Endodermal cell (in vitro differentiated cells): ENCODE measurements at regions not wholly inside any gene's neighbourhood (a gene's known extent, or its start where the extent isn't known, plus 50 kb on each side); places are given as distances from the start of the nearest gene placed in this dataset.

ENCODE experiments used
- DNase-seq: peaks from one replicate; pipeline ENCODE4 v3.0.0-alpha.2; 2017
- H3K27ac ChIP-seq: 2 replicates; pipeline ENCODE4 v1.5.1; 2013; ENCODE audit warnings: mild to moderate bottlenecking, low read depth, low read length, moderate library complexity
- H3K27me3 ChIP-seq: 2 replicates; pipeline ENCODE4 v1.6.1; 2013; ENCODE audit warnings: mild to moderate bottlenecking, low read length, moderate library complexity; ENCODE audit not compliant: insufficient read depth, control insufficient read depth, poor library complexity, severe bottlenecking
- H3K36me3 ChIP-seq: 2 replicates; pipeline ENCODE4 v1.7.0; 2013; ENCODE audit warnings: mild to moderate bottlenecking, low read length, moderate library complexity; ENCODE audit not compliant: control insufficient read depth, insufficient read depth
- H3K4me1 ChIP-seq: one replicate; pipeline ENCODE4 v1.7.0; 2013; ENCODE audit warnings: low read length; ENCODE audit not compliant: control insufficient read depth, insufficient read depth
- H3K4me3 ChIP-seq: 2 replicates; pipeline ENCODE4 v1.5.1; 2013; ENCODE audit warnings: mild to moderate bottlenecking, low read length, moderate library complexity
- H3K9ac ChIP-seq: 2 replicates; pipeline ENCODE4 v1.6.1; 2013; ENCODE audit warnings: mild to moderate bottlenecking, low read length, moderate library complexity; ENCODE audit not compliant: poor library complexity, severe bottlenecking; ENCODE audit errors: extremely low read depth
- H3K9me3 ChIP-seq: 2 replicates; pipeline ENCODE4 v1.6.1; 2013; ENCODE audit warnings: mild to moderate bottlenecking, low read length, moderate library complexity; ENCODE audit not compliant: control insufficient read depth
- H3K27ac Mint-ChIP-seq: 2 replicates; pipeline ENCODE4 v1.8.0; 2020; ENCODE audit warnings: mixed read lengths
- H3K27me3 Mint-ChIP-seq: 2 replicates; pipeline ENCODE4 v1.8.0; 2021; ENCODE audit warnings: mild to moderate bottlenecking, mixed read lengths; ENCODE audit not compliant: insufficient read depth
- H3K36me3 Mint-ChIP-seq: 2 replicates; pipeline ENCODE4 v1.8.0; 2020; ENCODE audit warnings: low read depth, mixed read lengths
- H3K4me1 Mint-ChIP-seq: 2 replicates; pipeline ENCODE4 v1.8.0; 2020; ENCODE audit warnings: mixed read lengths
- H3K4me3 Mint-ChIP-seq: 2 replicates; pipeline ENCODE4 v1.8.0; 2020; ENCODE audit warnings: mild to moderate bottlenecking, moderate library complexity, mixed read lengths
- H3K9me3 Mint-ChIP-seq: 2 replicates; pipeline ENCODE4 v1.8.0; 2020; ENCODE audit warnings: mild to moderate bottlenecking, mixed read lengths
- CTCF ChIP-seq: fragments of 200-600 bp; sonication (generic); conservative IDR thresholded peaks from 2 replicates; pipeline ENCODE4 v1.5.0; 2021; ENCODE audit warnings: antibody characterized with exemption, mild to moderate bottlenecking
- WGBS, 2 experiments: methylation state at CpG; one replicate each; pipeline versions ENCODE4 v1.1.5 to v1.1.7; 2013; ENCODE audit warnings: missing lambda C conversion rate in 2 of 2, mixed read lengths in 1 of 2; ENCODE audit not compliant: insufficient coverage in 1 of 2, insufficient read length in 1 of 2; 5-methylcytosine and 5-hydroxymethylcytosine counted together

- Histone ChIP-seq H3K27me3 (peaks cover 1% of the 10 kb centered on the region), H3K9ac (no peak overlapping the region), H3K4me3 (no peak overlapping the region), H3K4me1 (no peaks in the 10 kb centered on the region), H3K27ac (no peak overlapping the region), H3K36me3 (no peaks in the 10 kb centered on the region), H3K9me3 (no peaks in the 10 kb centered on the region)
- WGBS, 2 experiments = 93 to 100% methylated on average over 1 to 2 of the region's 3 CpGs
- Mint-ChIP-seq H3K4me1 (no peaks in the 10 kb centered on the region), H3K9me3 (no peaks in the 10 kb centered on the region), H3K27me3 (no peaks in the 10 kb centered on the region), H3K27ac (no peak overlapping the region), H3K36me3 (no peaks in the 10 kb centered on the region), H3K4me3 (no peak overlapping the region)
- no peak for TF ChIP-seq CTCF
- DNase-seq = no peak
Observed at GRCh38 chr13:78836238-78836784, 177.4 kb upstream of the OBI1 start.

- no peak overlapping the region for H3K27ac ChIP-seq
- H3K27me3 ChIP-seq = peaks cover 23% of the 10 kb centered on the region
- H3K9me3 Mint-ChIP-seq = no peaks in the 10 kb centered on the region
- H3K27ac Mint-ChIP-seq = no peak overlapping the region
- no peaks in the 10 kb centered on the region for H3K4me1 Mint-ChIP-seq
- H3K9ac ChIP-seq = no peak overlapping the region
- no peaks in the 10 kb centered on the region for H3K9me3 ChIP-seq
- no peaks in the 10 kb centered on the region for H3K36me3 Mint-ChIP-seq
- peaks cover 13% of the 10 kb centered on the region for H3K27me3 Mint-ChIP-seq
- H3K4me3 Mint-ChIP-seq = no peak overlapping the region
- DNase-seq = no peak
- 91 to 100% methylated on average over 1 to 3 of the region's 3 CpGs for WGBS, 2 experiments
- no peaks in the 10 kb centered on the region for H3K4me1 ChIP-seq
- no peaks in the 10 kb centered on the region for H3K36me3 ChIP-seq
- H3K4me3 ChIP-seq = no peak overlapping the region
- TF ChIP-seq CTCF = no peak
Observed at GRCh38 chr13:78832461-78832860, 173.5 kb upstream of the OBI1 start.

GRCh38 chr13:78830508-78830907, 171.6 kb upstream of the OBI1 start:
- Mint-ChIP-seq H3K9me3 (no peaks in the 10 kb centered on the region), H3K4me3 (no peak overlapping the region), H3K36me3 (no peaks in the 10 kb centered on the region), H3K4me1 (no peaks in the 10 kb centered on the region), H3K27me3 (peaks cover 15% of the 10 kb centered on the region), H3K27ac (no peak overlapping the region)
- 81 to 100% methylated on average over 1 of the region's 1 CpG for WGBS, 2 experiments
- TF ChIP-seq CTCF = no peak
- H3K27me3 ChIP-seq = peaks cover 36% of the 10 kb centered on the region
- H3K36me3 ChIP-seq = no peaks in the 10 kb centered on the region
- no peak overlapping the region for H3K27ac ChIP-seq
- H3K9ac ChIP-seq = no peak overlapping the region
- DNase-seq = no peak
- no peaks in the 10 kb centered on the region for H3K9me3 ChIP-seq
- no peak overlapping the region for H3K4me3 ChIP-seq
- no peaks in the 10 kb centered on the region for H3K4me1 ChIP-seq
